K562 (cell line): ENCODE measurements at regions not wholly inside any gene's neighbourhood (a gene's known extent, or its start where the extent isn't known, plus 50 kb on each side); places are given as distances from the start of the nearest gene placed in this dataset.

Experiments
- CBFA2T3 ChIP-seq: fragments of 450-650 bp; IDR thresholded peaks from 2 replicates; pipeline ENCODE4 v1.6.1; 2017
- DNMT1 ChIP-seq: fragments of 450-650 bp; IDR thresholded peaks from 2 replicates; pipeline ENCODE4 v1.6.1; 2016; ENCODE audit warnings: antibody characterized with exemption, mild to moderate bottlenecking
- EP300 ChIP-seq: IDR thresholded peaks from 2 replicates; pipeline ENCODE4 v1.6.1; 2012; ENCODE audit warnings: low read length, improper control_type of control experiment
- FOXA3 ChIP-seq, 2 experiments: fragments of 450-650 bp in 1 of 2; sonication (generic) in 1 of 2; formaldehyde crosslinking; IDR thresholded peaks in 1 of 2; conservative IDR thresholded peaks in 1 of 2; 2 replicates each; pipeline versions ENCODE4 v1.4.0 to v1.8.0; 2020 to 2022; ENCODE audit warnings: mild to moderate bottlenecking in 2 of 2, missing genetic modification reagents in 1 of 2
- FOXM1 ChIP-seq, 2 experiments: fragments of 450-650 bp in 1 of 2; sonication (generic) in 1 of 2; formaldehyde crosslinking in 1 of 2; IDR thresholded peaks; 2 replicates each; pipeline versions ENCODE4 v1.6.1 to v1.9.0; 2017 to 2022; ENCODE audit warnings: low read depth in 2 of 2, mild to moderate bottlenecking in 2 of 2, missing genetic modification reagents in 1 of 2, moderate library complexity in 1 of 2
- GATA2 ChIP-seq: sonication (generic); formaldehyde crosslinking; IDR thresholded peaks from 2 replicates; pipeline ENCODE4 v1.4.0; 2020; ENCODE audit warnings: mild to moderate bottlenecking, missing genetic modification reagents
- JUND ChIP-seq, 2 experiments: IDR thresholded peaks; 2 replicates in 1 of 2; 3 replicates in 1 of 2; pipeline ENCODE4 v1.6.1; 2011; ENCODE audit warnings: borderline replicate concordance in 2 of 2, low read depth in 2 of 2, low read length in 2 of 2, improper control_type of control experiment in 1 of 2, missing biosample characterization in 1 of 2, missing genetic modification characterization in 1 of 2, missing genetic modification reagents in 1 of 2
- KDM1A ChIP-seq, 2 experiments: fragments of 450-650 bp; IDR thresholded peaks; 2 replicates each; pipeline ENCODE4 v1.6.1; 2016; ENCODE audit warnings: mild to moderate bottlenecking in 2 of 2
- KLF10 ChIP-seq: fragments of 250-450 bp; sonication (Bioruptor Pico); IDR thresholded peaks from 2 replicates; pipeline ENCODE4 v1.6.1; 2021; ENCODE audit warnings: matching md5 sums
- NEUROD1 ChIP-seq: fragments of 150-350 bp; IDR thresholded peaks from 2 replicates; pipeline ENCODE4 v1.6.1; 2014; ENCODE audit warnings: borderline replicate concordance, low read length, low read depth; ENCODE audit not compliant: partially characterized antibody
- POLR2AphosphoS5 ChIP-seq: IDR thresholded peaks from 2 replicates; pipeline ENCODE4 v1.6.1; 2011; ENCODE audit warnings: mild to moderate bottlenecking, low read depth, low read length, moderate library complexity; ENCODE audit not compliant: control insufficient read depth, insufficient read depth
- RCOR1 ChIP-seq, 2 experiments: IDR thresholded peaks; 2 replicates each; pipeline ENCODE4 v1.6.1; 2012; ENCODE audit warnings: low read depth in 2 of 2, low read length in 2 of 2, borderline replicate concordance in 1 of 2, improper control_type of control experiment in 1 of 2
- SIN3B ChIP-seq: fragments of 450-650 bp; IDR thresholded peaks from 2 replicates; pipeline ENCODE4 v1.6.1; 2017; ENCODE audit warnings: low read depth, mild to moderate bottlenecking, moderate library complexity
- SMARCA4 ChIP-seq: fragments of 450-650 bp; IDR thresholded peaks from 2 replicates; pipeline ENCODE4 v1.6.1; 2016
- SMARCE1 ChIP-seq: fragments of 450-650 bp; IDR thresholded peaks from 2 replicates; pipeline ENCODE4 v1.7.1; 2016; ENCODE audit warnings: mild to moderate bottlenecking
- SNRNP70 ChIP-seq: fragments of 200-400 bp; formaldehyde crosslinking; optimal IDR thresholded peaks from 2 replicates; pipeline ENCODE3; 2017; ENCODE audit warnings: low read depth, low read length
- TAL1 ChIP-seq: fragments of 450-650 bp; IDR thresholded peaks from 2 replicates; pipeline ENCODE4 v1.6.1; 2016; ENCODE audit warnings: mild to moderate bottlenecking
- TCF3 ChIP-seq: sonication (generic); formaldehyde crosslinking; IDR thresholded peaks from 2 replicates; pipeline ENCODE4 v1.4.0; 2020; ENCODE audit warnings: mild to moderate bottlenecking, missing genetic modification reagents
- ZNF347 ChIP-seq: fragments of 450-650 bp; formaldehyde crosslinking; IDR thresholded peaks from 2 replicates; pipeline ENCODE4 v1.4.0; 2020; ENCODE audit warnings: low read depth, mild to moderate bottlenecking, moderate library complexity
- ZNF644 ChIP-seq: fragments of 200-800 bp; sonication (Bioruptor generic); IDR thresholded peaks from 2 replicates; pipeline ENCODE4 v1.6.1; 2016; ENCODE audit warnings: low read depth, missing genetic modification characterization, missing compliant biosample characterization
- ZNF778 ChIP-seq: fragments of 450-650 bp; formaldehyde crosslinking; IDR thresholded peaks from 2 replicates; pipeline ENCODE4 v1.4.0; 2020; ENCODE audit warnings: mild to moderate bottlenecking, moderate library complexity
- TF ChIP-seq, protein P1 (sequence below): fragments of 450-650 bp; conservative IDR thresholded peaks from 2 replicates; pipeline ENCODE4 v1.6.1; 2016; ENCODE audit warnings: missing genetic modification characterization, low read depth, mild to moderate bottlenecking, missing compliant biosample characterization, moderate library complexity
- TF ChIP-seq, protein P2 (sequence below): fragments of 450-650 bp; IDR thresholded peaks from 2 replicates; pipeline ENCODE4 v1.6.1; 2016
- TF ChIP-seq, protein P3 (sequence below): fragments of 200-800 bp; sonication (Bioruptor generic); IDR thresholded peaks from 2 replicates; pipeline ENCODE4 v1.6.1; 2017; ENCODE audit warnings: missing genetic modification characterization, missing compliant biosample characterization

DNA sequence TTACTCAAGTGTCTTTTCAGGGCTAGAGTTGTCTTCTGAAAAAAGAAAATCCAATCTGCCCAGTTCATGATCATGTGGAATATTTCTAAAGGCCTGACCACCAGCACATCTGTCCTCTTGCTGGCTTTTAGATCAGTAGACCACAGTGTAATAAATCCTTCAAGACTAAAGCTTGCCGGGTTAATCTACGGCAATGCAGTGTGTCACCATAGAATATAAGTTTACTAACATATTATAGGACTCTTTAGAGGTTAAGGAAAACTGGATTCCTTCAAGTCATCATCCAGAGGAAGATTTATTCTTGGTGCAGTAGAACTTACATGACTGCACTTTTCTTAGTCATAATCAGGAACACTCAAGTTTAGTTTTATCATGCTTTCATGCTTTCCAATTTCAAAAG, 349.5 kb downstream of the SEMA3D start (continued):
- TF ChIP-seq, protein P1, sequence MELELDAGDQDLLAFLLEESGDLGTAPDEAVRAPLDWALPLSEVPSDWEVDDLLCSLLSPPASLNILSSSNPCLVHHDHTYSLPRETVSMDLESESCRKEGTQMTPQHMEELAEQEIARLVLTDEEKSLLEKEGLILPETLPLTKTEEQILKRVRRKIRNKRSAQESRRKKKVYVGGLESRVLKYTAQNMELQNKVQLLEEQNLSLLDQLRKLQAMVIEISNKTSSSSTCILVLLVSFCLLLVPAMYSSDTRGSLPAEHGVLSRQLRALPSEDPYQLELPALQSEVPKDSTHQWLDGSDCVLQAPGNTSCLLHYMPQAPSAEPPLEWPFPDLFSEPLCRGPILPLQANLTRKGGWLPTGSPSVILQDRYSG (tag), result no peak
- peak; percentile 53; the same call in 1 of the 2 replicates for TF ChIP-seq SMARCE1
- peak; percentile 60; the same call in 1 of the 2 replicates for TF ChIP-seq FOXM1 (IDR thresholded peaks at IDR 0.05; ENCODE audit: low read depth)
- no peak for TF ChIP-seq FOXM1 (CRISPR knock-in tag; IDR thresholded peaks at IDR 0.05; ENCODE audit: low read depth)
- TF ChIP-seq JUND (IDR thresholded peaks at IDR 0.05; ENCODE audit: borderline replicate concordance, low read depth, low read length), result peak; percentile 6; the same call in 1 of the 2 replicates
- peak; percentile 24; the same call in 1 of the 3 replicates for TF ChIP-seq JUND (tag; IDR thresholded peaks at IDR 0.05; ENCODE audit: borderline replicate concordance, low read depth, low read length)
- peak; percentile 30; the same call in 1 of the 2 replicates for TF ChIP-seq EP300
- 0 out of 2 replicates have a peak, but pooled peaks have one; percentile 25 for TF ChIP-seq POLR2AphosphoS5
- TF ChIP-seq SMARCA4, result peak; percentile 47; the same call in 1 of the 2 replicates
- peak; percentile 88 for TF ChIP-seq TCF3 (CRISPR knock-in tag)
- TF ChIP-seq CBFA2T3, result peak; percentile 74
- TF ChIP-seq SNRNP70, result no peak
- peak; percentile 52; the same call in 1 of the 2 replicates for TF ChIP-seq ZNF644 (tag)
- TF ChIP-seq GATA2, result peak; percentile 35; the same call in 1 of the 2 replicates
- no peak for TF ChIP-seq NEUROD1
- TF ChIP-seq ZNF347, result no peak
- no peak for TF ChIP-seq ZNF778 (CRISPR knock-in tag)
- 0 out of 4 replicates have a peak, but pooled peaks of 1 of the 2 experiments have one; percentile 10 for TF ChIP-seq FOXA3 (CRISPR knock-in tag; conservative IDR thresholded peaks at IDR 0.05 in 1 of 2, IDR thresholded peaks at IDR 0.05 in 1 of 2)
- TF ChIP-seq, protein P2, sequence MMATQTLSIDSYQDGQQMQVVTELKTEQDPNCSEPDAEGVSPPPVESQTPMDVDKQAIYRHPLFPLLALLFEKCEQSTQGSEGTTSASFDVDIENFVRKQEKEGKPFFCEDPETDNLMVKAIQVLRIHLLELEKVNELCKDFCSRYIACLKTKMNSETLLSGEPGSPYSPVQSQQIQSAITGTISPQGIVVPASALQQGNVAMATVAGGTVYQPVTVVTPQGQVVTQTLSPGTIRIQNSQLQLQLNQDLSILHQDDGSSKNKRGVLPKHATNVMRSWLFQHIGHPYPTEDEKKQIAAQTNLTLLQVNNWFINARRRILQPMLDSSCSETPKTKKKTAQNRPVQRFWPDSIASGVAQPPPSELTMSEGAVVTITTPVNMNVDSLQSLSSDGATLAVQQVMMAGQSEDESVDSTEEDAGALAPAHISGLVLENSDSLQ, result peak; percentile 43; the same call in 1 of the 2 replicates
- peak in 1 of 2 experiments; percentile 55; a peak in 2 of 4 replicates for TF ChIP-seq RCOR1 (IDR thresholded peaks at IDR 0.05; ENCODE audit: borderline replicate concordance in 1 of 2, low read depth in 2 of 2, low read length in 2 of 2)
- TF ChIP-seq, protein P3, sequence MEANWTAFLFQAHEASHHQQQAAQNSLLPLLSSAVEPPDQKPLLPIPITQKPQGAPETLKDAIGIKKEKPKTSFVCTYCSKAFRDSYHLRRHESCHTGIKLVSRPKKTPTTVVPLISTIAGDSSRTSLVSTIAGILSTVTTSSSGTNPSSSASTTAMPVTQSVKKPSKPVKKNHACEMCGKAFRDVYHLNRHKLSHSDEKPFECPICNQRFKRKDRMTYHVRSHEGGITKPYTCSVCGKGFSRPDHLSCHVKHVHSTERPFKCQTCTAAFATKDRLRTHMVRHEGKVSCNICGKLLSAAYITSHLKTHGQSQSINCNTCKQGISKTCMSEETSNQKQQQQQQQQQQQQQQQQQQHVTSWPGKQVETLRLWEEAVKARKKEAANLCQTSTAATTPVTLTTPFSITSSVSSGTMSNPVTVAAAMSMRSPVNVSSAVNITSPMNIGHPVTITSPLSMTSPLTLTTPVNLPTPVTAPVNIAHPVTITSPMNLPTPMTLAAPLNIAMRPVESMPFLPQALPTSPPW, result no peak
- no peak for TF ChIP-seq DNMT1
- TF ChIP-seq SIN3B, result no peak
- TF ChIP-seq KDM1A (IDR thresholded peaks at IDR 0.05), result peak; percentile 54 to 68; a peak in 3 of 4 replicates
- TF ChIP-seq KLF10, result no peak
- peak; percentile 56; the same call in 1 of the 2 replicates for TF ChIP-seq TAL1
